ENCODE measurements at regions not wholly inside any gene's neighbourhood (a gene's known extent, or its start where the extent isn't known, plus 50 kb on each side); places are given as distances from the start of the nearest gene placed in this dataset.

DNA sequence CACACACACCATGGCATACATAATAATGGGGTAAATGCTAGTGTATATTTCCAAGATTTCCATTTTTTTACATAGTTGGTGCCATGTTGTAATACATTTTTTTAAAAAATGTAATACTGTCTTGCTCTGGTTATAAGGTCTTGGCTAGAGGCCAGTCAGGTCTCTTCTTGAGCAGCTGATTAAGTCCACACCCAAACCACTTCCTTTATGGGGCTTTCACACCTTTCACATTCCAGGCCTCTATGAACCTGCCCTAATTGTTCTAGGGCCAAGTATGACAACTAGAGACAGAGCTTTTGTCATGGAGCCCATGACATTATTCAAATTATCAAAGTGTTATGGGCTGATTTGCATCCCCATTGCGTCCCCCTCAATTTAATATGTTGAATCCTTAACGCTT, 495.6 kb upstream of the CTNND2 start (continued):
- TF ChIP-seq, protein P1, sequence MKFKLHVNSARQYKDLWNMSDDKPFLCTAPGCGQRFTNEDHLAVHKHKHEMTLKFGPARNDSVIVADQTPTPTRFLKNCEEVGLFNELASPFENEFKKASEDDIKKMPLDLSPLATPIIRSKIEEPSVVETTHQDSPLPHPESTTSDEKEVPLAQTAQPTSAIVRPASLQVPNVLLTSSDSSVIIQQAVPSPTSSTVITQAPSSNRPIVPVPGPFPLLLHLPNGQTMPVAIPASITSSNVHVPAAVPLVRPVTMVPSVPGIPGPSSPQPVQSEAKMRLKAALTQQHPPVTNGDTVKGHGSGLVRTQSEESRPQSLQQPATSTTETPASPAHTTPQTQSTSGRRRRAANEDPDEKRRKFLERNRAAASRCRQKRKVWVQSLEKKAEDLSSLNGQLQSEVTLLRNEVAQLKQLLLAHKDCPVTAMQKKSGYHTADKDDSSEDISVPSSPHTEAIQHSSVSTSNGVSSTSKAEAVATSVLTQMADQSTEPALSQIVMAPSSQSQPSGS (IDR thresholded peaks at IDR 0.05; ENCODE audit: low read length) = no peak
- TF ChIP-seq SRF (IDR thresholded peaks at IDR 0.05; ENCODE audit: low read depth, low read length) (no peak), GTF2F1 (IDR thresholded peaks at IDR 0.05; ENCODE audit: borderline replicate concordance, low read depth, low read length) (no peak)

All from H1 (cell line).